ENCODE measurements at regions not wholly inside any gene's neighbourhood (a gene's known extent, or its start where the extent isn't known, plus 50 kb on each side); places are given as distances from the start of the nearest gene placed in this dataset.

DNA sequence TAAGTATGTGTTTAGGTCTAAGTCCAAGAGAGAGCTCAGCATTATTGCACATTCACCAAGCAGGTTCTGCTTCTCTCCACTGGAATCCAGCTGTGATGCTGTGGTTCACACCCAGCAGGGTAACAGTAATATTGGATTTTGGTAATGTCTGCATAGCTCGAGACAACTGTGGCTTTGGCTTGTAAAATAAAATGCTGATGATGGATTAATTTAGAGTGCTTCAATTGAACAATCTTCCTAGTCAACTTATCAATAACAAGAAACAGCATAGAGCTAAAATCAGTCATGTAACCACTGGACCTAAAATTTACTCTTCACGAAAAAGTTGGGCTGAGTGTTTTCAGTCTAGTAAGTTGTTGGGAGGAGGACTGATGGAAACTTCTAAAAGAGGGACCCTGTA is 709.2 kb downstream of the TYW1 start:
- Histone ChIP-seq H3K9ac (ENCODE audit: low read length in 5 of 5) (no peak overlapping the region), H3K27me3 (ENCODE audit: control insufficient read depth in 5 of 5, insufficient read depth in 4 of 5, low read length in 5 of 5) (no peaks in the 10 kb centered on the region), H3K4me3 (ENCODE audit: low read depth in 1 of 5, low read length in 5 of 5) (no peak overlapping the region), H3K9me3 (ENCODE audit: control insufficient read depth in 5 of 5, low read length in 5 of 5) (peaks cover 0 to 12% (median 11%) of the 10 kb centered on the region in 5 donors), H3K27ac (ENCODE audit: low read depth, low read length) (no peak overlapping the region), H3K36me3 (ENCODE audit: control insufficient read depth in 5 of 5, insufficient read depth in 5 of 5, low read length in 5 of 5) (no peaks in the 10 kb centered on the region), H3K4me1 (ENCODE audit: control insufficient read depth in 5 of 5, insufficient read depth in 5 of 5, low read length in 5 of 5) (no peaks in the 10 kb centered on the region)

DNA sequence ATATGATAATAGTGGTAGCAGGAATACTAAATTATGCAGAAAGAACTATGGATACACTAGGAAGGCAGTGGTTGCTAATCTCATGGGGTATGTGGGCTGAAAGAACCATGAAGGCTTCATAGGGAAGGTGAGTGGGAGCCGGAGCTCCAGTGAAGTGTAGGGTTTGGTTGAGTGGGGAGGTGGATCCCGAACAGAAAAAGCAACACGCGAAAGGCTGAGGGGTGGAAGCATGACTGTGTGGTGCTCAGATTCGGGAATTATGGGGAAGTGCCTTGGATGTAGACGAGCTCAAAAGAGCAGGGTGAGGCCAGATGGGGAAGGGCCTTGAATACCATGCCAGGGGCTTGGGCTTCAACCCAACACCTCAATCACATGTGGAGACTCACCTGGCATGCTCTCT is 715.1 kb downstream of the TYW1 start:
- Histone ChIP-seq H3K4me1 (ENCODE audit: control insufficient read depth in 5 of 5, insufficient read depth in 5 of 5, low read length in 5 of 5) (no peaks in the 10 kb centered on the region), H3K4me3 (ENCODE audit: low read depth in 1 of 5, low read length in 5 of 5) (no peak overlapping the region), H3K36me3 (ENCODE audit: control insufficient read depth in 5 of 5, insufficient read depth in 5 of 5, low read length in 5 of 5) (no peaks in the 10 kb centered on the region), H3K9me3 (ENCODE audit: control insufficient read depth in 5 of 5, low read length in 5 of 5) (peaks cover 0 to 12% (median 11%) of the 10 kb centered on the region in 5 donors), H3K27ac (ENCODE audit: low read depth, low read length) (no peak overlapping the region), H3K27me3 (ENCODE audit: control insufficient read depth in 5 of 5, insufficient read depth in 4 of 5, low read length in 5 of 5) (no peaks in the 10 kb centered on the region), H3K9ac (ENCODE audit: low read length in 5 of 5) (no peak overlapping the region)

DNA sequence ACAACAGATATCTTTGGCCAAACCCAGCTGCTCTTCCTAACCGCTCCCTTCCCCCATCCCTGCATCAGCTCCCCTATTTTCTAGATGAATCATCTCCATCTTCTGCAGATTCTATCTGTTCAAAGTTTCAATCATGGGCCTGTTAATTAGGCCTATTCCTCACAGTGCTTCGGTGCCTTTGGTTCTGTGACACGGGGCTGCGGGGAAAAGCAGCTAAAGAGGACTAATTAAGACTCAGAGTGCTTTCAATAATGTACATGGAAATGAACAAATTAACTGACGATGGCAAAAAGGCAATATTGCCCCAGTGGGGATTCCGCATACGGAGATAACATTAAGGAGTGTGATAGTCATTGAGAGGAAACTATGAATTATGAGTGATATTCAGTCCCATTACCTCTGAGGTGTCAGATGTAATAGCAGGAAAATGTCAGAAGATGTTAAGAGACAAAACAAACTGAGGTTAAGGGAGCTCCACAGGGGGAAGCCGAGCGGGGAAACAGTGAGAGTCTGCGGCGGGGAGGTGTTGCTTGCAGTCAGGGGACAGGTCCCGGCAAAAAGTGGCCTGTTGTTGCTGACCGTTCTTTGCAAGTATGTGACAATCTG is 716.9 kb downstream of the TYW1 start:
- Histone ChIP-seq H3K9ac (ENCODE audit: low read length in 5 of 5) (no peak overlapping the region), H3K4me3 (ENCODE audit: low read depth in 1 of 5, low read length in 5 of 5) (no peak overlapping the region), H3K4me1 (ENCODE audit: control insufficient read depth in 5 of 5, insufficient read depth in 5 of 5, low read length in 5 of 5) (no peaks in the 10 kb centered on the region), H3K27ac (ENCODE audit: low read depth, low read length) (no peak overlapping the region), H3K9me3 (ENCODE audit: control insufficient read depth in 5 of 5, low read length in 5 of 5) (peaks cover 0 to 12% (median 8%) of the 10 kb centered on the region in 5 donors), H3K36me3 (ENCODE audit: control insufficient read depth in 5 of 5, insufficient read depth in 5 of 5, low read length in 5 of 5) (no peaks in the 10 kb centered on the region), H3K27me3 (ENCODE audit: control insufficient read depth in 5 of 5, insufficient read depth in 4 of 5, low read length in 5 of 5) (no peaks in the 10 kb centered on the region)

DNA sequence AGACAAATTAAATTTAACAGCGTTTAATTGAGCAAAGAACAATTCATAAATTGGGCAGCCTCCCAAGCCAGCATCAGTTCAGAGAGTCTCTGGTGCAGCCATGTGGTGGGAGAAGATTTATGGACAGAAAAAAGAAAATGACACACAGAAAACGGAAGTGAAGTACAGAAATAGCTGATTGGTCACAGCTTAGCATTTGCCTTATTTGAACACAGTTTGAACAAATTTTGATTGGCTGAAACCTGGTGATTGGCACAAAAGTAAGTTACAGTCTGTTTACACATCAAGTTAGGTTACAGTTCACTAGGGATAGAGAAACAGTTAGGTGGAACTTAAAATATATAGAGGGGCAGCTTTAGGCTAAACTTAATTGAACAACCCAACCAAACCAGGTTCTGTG is 720.1 kb downstream of the TYW1 start:
- H3K4me1 ChIP-seq (ENCODE audit: control insufficient read depth in 5 of 5, insufficient read depth in 5 of 5, low read length in 5 of 5): no peaks in the 10 kb centered on the region
- H3K27ac ChIP-seq (ENCODE audit: low read depth, low read length): no peak overlapping the region
- no peak overlapping the region for H3K4me3 ChIP-seq (ENCODE audit: low read depth in 1 of 5, low read length in 5 of 5)
- H3K27me3 ChIP-seq (ENCODE audit: control insufficient read depth in 5 of 5, insufficient read depth in 4 of 5, low read length in 5 of 5): no peaks in the 10 kb centered on the region
- H3K9ac ChIP-seq (ENCODE audit: low read length in 5 of 5): no peak overlapping the region
- no peaks in the 10 kb centered on the region for H3K36me3 ChIP-seq (ENCODE audit: control insufficient read depth in 5 of 5, insufficient read depth in 5 of 5, low read length in 5 of 5)
- no peaks in the 10 kb centered on the region for H3K9me3 ChIP-seq (ENCODE audit: control insufficient read depth in 5 of 5, low read length in 5 of 5)

DNA sequence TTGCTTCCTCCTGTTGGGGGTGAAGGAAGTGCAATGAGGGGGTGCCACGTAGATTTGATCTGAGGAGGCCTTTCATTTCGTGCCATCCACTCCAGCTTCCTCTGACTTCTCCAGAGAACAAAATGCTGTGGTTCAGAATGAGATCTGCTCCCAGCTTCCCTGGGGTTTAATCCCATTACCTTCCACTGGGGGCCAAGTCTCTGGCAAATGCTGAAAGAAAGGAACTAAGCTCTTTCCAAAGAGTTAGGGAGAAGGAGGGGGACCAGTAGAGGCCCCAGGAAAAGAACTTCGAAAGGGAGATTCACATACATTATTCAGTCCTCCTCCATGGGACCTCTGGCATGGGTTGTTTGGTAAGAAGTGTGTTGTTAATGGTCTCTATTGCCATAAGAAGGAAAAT is 727.0 kb downstream of the TYW1 start:
- Histone ChIP-seq H3K9me3 (ENCODE audit: control insufficient read depth in 5 of 5, low read length in 5 of 5) (no peaks in the 10 kb centered on the region), H3K36me3 (ENCODE audit: control insufficient read depth in 5 of 5, insufficient read depth in 5 of 5, low read length in 5 of 5) (no peaks in the 10 kb centered on the region), H3K27ac (ENCODE audit: low read depth, low read length) (no peak overlapping the region), H3K9ac (ENCODE audit: low read length in 5 of 5) (no peak overlapping the region), H3K4me1 (ENCODE audit: control insufficient read depth in 5 of 5, insufficient read depth in 5 of 5, low read length in 5 of 5) (no peaks in the 10 kb centered on the region), H3K4me3 (ENCODE audit: low read depth in 1 of 5, low read length in 5 of 5) (no peak overlapping the region), H3K27me3 (ENCODE audit: control insufficient read depth in 5 of 5, insufficient read depth in 4 of 5, low read length in 5 of 5) (no peaks in the 10 kb centered on the region)

- Histone ChIP-seq H3K4me3 (ENCODE audit: low read depth in 1 of 5, low read length in 5 of 5) (no peak overlapping the region), H3K27ac (ENCODE audit: low read depth, low read length) (no peak overlapping the region), H3K4me1 (ENCODE audit: control insufficient read depth in 5 of 5, insufficient read depth in 5 of 5, low read length in 5 of 5) (no peaks in the 10 kb centered on the region), H3K36me3 (ENCODE audit: control insufficient read depth in 5 of 5, insufficient read depth in 5 of 5, low read length in 5 of 5) (no peaks in the 10 kb centered on the region), H3K9ac (ENCODE audit: low read length in 5 of 5) (no peak overlapping the region), H3K9me3 (ENCODE audit: control insufficient read depth in 5 of 5, low read length in 5 of 5) (no peaks in the 10 kb centered on the region), H3K27me3 (ENCODE audit: control insufficient read depth in 5 of 5, insufficient read depth in 4 of 5, low read length in 5 of 5) (peaks cover 0 to 1% (median 0%) of the 10 kb centered on the region in 5 donors)
Measured at GRCh38 chr7:67724435-67724834, 727.8 kb downstream of the TYW1 start.

DNA sequence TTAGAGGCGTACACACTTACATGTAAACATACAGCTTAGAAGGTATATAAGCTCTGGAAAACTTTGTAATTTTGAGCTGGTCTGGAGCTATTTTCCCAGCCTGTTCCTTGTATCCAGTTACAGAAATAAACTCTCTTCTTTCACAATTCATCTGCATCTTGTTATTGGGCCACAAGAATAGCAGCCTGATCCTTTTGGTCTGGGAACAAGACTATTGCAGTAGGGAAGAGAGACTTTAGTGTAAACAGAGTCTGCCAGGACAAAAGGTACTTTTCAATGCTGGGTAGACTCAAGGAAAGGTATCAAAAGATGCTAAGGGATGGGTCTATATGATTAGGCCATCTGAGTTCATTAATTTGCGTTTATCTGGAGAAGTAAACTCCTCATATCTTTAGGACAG is 728.3 kb downstream of the TYW1 start:
- Histone ChIP-seq H3K4me1 (ENCODE audit: control insufficient read depth in 5 of 5, insufficient read depth in 5 of 5, low read length in 5 of 5) (no peaks in the 10 kb centered on the region), H3K4me3 (ENCODE audit: low read depth in 1 of 5, low read length in 5 of 5) (no peak overlapping the region), H3K27ac (ENCODE audit: low read depth, low read length) (no peak overlapping the region), H3K9ac (ENCODE audit: low read length in 5 of 5) (no peak overlapping the region), H3K27me3 (ENCODE audit: control insufficient read depth in 5 of 5, insufficient read depth in 4 of 5, low read length in 5 of 5) (peaks cover 0 to 3% (median 0%) of the 10 kb centered on the region in 5 donors), H3K9me3 (ENCODE audit: control insufficient read depth in 5 of 5, low read length in 5 of 5) (no peaks in the 10 kb centered on the region), H3K36me3 (ENCODE audit: control insufficient read depth in 5 of 5, insufficient read depth in 5 of 5, low read length in 5 of 5) (no peaks in the 10 kb centered on the region)

DNA sequence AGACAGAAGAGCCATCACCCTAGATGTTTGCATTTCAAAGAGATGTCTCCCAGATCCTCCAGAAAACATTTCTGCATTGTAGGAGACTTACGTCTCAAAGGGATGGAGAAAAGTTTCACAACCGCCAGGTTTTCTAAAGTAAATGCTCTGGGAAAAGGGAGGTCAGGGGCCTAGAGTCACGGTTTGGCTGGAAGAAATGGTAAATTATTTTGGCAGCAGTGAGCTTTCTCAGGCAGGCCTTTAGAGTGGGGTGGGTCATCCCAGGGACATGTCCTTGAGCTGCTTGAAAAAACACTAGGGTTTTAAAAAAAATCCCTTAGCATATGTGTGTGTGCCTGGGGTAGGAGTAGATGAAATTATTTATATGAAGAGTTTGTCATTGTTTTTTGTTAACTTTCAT is 728.8 kb downstream of the TYW1 start:
- Histone ChIP-seq H3K36me3 (ENCODE audit: control insufficient read depth in 5 of 5, insufficient read depth in 5 of 5, low read length in 5 of 5) (no peaks in the 10 kb centered on the region), H3K27me3 (ENCODE audit: control insufficient read depth in 5 of 5, insufficient read depth in 4 of 5, low read length in 5 of 5) (peaks cover 0 to 3% (median 0%) of the 10 kb centered on the region in 5 donors), H3K9ac (ENCODE audit: low read length in 5 of 5) (no peak overlapping the region), H3K9me3 (ENCODE audit: control insufficient read depth in 5 of 5, low read length in 5 of 5) (no peaks in the 10 kb centered on the region), H3K4me3 (ENCODE audit: low read depth in 1 of 5, low read length in 5 of 5) (no peak overlapping the region), H3K27ac (ENCODE audit: low read depth, low read length) (no peak overlapping the region), H3K4me1 (ENCODE audit: control insufficient read depth in 5 of 5, insufficient read depth in 5 of 5, low read length in 5 of 5) (no peaks in the 10 kb centered on the region)

DNA sequence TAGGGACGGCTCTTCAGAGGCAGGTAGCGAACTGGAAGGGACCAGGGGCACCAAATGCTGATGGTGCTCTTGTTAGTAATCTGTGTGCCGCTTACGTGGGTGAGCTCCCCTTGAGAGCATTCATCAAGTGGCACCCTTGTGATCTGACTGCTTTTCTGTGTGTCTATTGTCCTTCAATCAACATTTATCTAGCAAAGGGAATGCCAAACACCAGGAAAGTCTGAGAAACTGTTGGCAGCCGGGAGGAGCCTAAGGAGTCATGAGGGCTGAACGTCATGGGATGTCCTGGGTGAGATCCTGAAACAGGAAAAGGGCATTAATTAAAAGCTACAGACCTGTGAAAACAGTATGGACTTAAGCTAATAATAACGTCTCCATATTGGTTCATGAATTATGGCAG is 733.1 kb downstream of the TYW1 start:
- no peaks in the 10 kb centered on the region for H3K36me3 ChIP-seq (ENCODE audit: control insufficient read depth in 5 of 5, insufficient read depth in 5 of 5, low read length in 5 of 5)
- H3K27ac ChIP-seq (ENCODE audit: low read depth, low read length): no peak overlapping the region
- no peaks in the 10 kb centered on the region for H3K4me1 ChIP-seq (ENCODE audit: control insufficient read depth in 5 of 5, insufficient read depth in 5 of 5, low read length in 5 of 5)
- H3K9me3 ChIP-seq (ENCODE audit: control insufficient read depth in 5 of 5, low read length in 5 of 5): no peaks in the 10 kb centered on the region
- peaks cover 0 to 3% (median 0%) of the 10 kb centered on the region in 5 donors for H3K27me3 ChIP-seq (ENCODE audit: control insufficient read depth in 5 of 5, insufficient read depth in 4 of 5, low read length in 5 of 5)
- no peak overlapping the region for H3K9ac ChIP-seq (ENCODE audit: low read length in 5 of 5)
- H3K4me3 ChIP-seq (ENCODE audit: low read depth in 1 of 5, low read length in 5 of 5): no peak overlapping the region

DNA sequence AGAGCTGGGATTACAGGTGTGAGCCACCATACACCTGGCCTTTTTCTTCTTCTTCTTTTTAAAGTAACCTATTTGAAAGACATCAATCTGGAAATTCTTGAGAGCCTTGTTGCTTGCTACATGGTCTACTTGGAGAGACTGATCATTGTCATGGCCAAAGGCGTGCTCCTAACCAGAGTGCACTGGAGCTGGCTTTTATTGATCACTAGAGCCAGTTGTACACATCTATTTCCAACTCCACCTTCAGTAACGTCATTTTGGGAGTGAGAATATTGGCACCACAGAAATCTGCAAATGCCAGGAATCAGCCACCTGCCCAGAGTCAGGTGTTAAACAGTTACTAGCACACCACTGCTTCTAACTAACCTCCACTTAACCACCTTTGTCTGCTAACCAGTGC is 735.1 kb downstream of the TYW1 start:
- Histone ChIP-seq H3K4me1 (ENCODE audit: control insufficient read depth in 5 of 5, insufficient read depth in 5 of 5, low read length in 5 of 5) (no peaks in the 10 kb centered on the region), H3K36me3 (ENCODE audit: control insufficient read depth in 5 of 5, insufficient read depth in 5 of 5, low read length in 5 of 5) (no peaks in the 10 kb centered on the region), H3K9ac (ENCODE audit: low read length in 5 of 5) (no peak overlapping the region), H3K9me3 (ENCODE audit: control insufficient read depth in 5 of 5, low read length in 5 of 5) (no peaks in the 10 kb centered on the region), H3K4me3 (ENCODE audit: low read depth in 1 of 5, low read length in 5 of 5) (no peak overlapping the region), H3K27me3 (ENCODE audit: control insufficient read depth in 5 of 5, insufficient read depth in 4 of 5, low read length in 5 of 5) (peaks cover 0 to 3% (median 0%) of the 10 kb centered on the region in 5 donors), H3K27ac (ENCODE audit: low read depth, low read length) (no peak overlapping the region)

DNA sequence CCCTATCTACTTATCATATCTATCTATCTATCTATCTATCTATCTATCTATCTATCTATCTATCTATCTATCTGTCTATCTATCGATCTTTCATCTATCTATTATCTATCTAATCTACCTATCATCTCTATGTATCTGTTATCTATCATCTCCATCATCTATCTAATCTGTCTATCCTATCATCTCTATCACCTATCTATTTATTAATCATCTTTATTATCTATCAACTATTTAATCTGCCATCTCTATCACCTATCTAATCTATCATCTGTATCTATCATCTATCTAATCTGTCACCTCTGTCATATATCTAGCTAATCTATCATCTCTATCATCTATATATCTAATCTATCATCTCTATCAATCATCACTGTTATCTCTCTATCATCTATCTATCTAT is 736.3 kb downstream of the TYW1 start:
- Histone ChIP-seq H3K9me3 (ENCODE audit: control insufficient read depth in 5 of 5, low read length in 5 of 5) (no peaks in the 10 kb centered on the region), H3K9ac (ENCODE audit: low read length in 5 of 5) (no peak overlapping the region), H3K27me3 (ENCODE audit: control insufficient read depth in 5 of 5, insufficient read depth in 4 of 5, low read length in 5 of 5) (peaks cover 0 to 3% (median 0%) of the 10 kb centered on the region in 5 donors), H3K4me3 (ENCODE audit: low read depth in 1 of 5, low read length in 5 of 5) (no peak overlapping the region), H3K36me3 (ENCODE audit: control insufficient read depth in 5 of 5, insufficient read depth in 5 of 5, low read length in 5 of 5) (no peaks in the 10 kb centered on the region), H3K27ac (ENCODE audit: low read depth, low read length) (no peak overlapping the region), H3K4me1 (ENCODE audit: control insufficient read depth in 5 of 5, insufficient read depth in 5 of 5, low read length in 5 of 5) (no peaks in the 10 kb centered on the region)
